ENCODE measurements at regions not wholly inside any gene's neighbourhood (a gene's known extent, or its start where the extent isn't known, plus 50 kb on each side); places are given as distances from the start of the nearest gene placed in this dataset.
"Not testable (repeated sequence)": the region's sequence is repeated elsewhere in the genome, so short reads cannot be mapped to it uniquely, and the experiment has no call there.

GRCh38 chr4:173998471-173999144, 284.9 kb downstream of the FBXO8 start:
- Histone ChIP-seq H3K4me3 (no peak overlapping the region), H3K36me3 (no peaks in the 10 kb centered on the region)
- no peak for DNase-seq

GRCh38 chr4:173995779-173996178, 287.7 kb downstream of the FBXO8 start:
- not testable (repeated sequence) for DNase-seq

More at GRCh38 chr4:173998471-173999144, 284.9 kb downstream of the FBXO8 start:
- Histone ChIP-seq H3K9me3 (no peaks in the 10 kb centered on the region), H3K27me3 (no peaks in the 10 kb centered on the region)

GRCh38 chr4:173991814-173992213, 291.7 kb downstream of the FBXO8 start:
- Histone ChIP-seq H3K27me3 (no peaks in the 10 kb centered on the region), H3K4me3 (no peak overlapping the region), H3K36me3 (no peaks in the 10 kb centered on the region), H3K9me3 (no peaks in the 10 kb centered on the region)
- no peak for DNase-seq

More at GRCh38 chr4:173995779-173996178, 287.7 kb downstream of the FBXO8 start:
- H3K27me3 ChIP-seq, H3K9me3 ChIP-seq, H3K36me3 ChIP-seq, H3K4me3 ChIP-seq: not testable (repeated sequence)

GRCh38 chr4:173991316-173991715, 292.2 kb downstream of the FBXO8 start:
- Histone ChIP-seq H3K27me3 (no peaks in the 10 kb centered on the region), H3K4me3 (no peak overlapping the region), H3K36me3 (no peaks in the 10 kb centered on the region), H3K9me3 (no peaks in the 10 kb centered on the region)
- DNase-seq: no peak

- DNase-seq: no peak
- Histone ChIP-seq H3K4me3 (no peak overlapping the region), H3K27me3 (no peaks in the 10 kb centered on the region), H3K36me3 (no peaks in the 10 kb centered on the region), H3K9me3 (no peaks in the 10 kb centered on the region)
Observed at GRCh38 chr4:173990869-173991210, 292.6 kb downstream of the FBXO8 start.

- Histone ChIP-seq H3K9me3 (no peaks in the 10 kb centered on the region), H3K4me3 (no peak overlapping the region), H3K36me3 (no peaks in the 10 kb centered on the region), H3K27me3 (no peaks in the 10 kb centered on the region)
- no peak for DNase-seq
Observed at GRCh38 chr4:173990126-173990868, 293.2 kb downstream of the FBXO8 start.

- not testable (repeated sequence) for H3K36me3 ChIP-seq, H3K4me3 ChIP-seq, H3K9me3 ChIP-seq
Observed at GRCh38 chr4:173963523-173963922, 319.9 kb downstream of the FBXO8 start.

GRCh38 chr4:173960398-173960797, 323.1 kb downstream of the FBXO8 start:
- DNase-seq: no peak
- H3K27me3 ChIP-seq: no peaks in the 10 kb centered on the region
- H3K36me3 ChIP-seq: no peaks in the 10 kb centered on the region
- H3K9me3 ChIP-seq: no peaks in the 10 kb centered on the region
- H3K4me3 ChIP-seq: no peak overlapping the region

More at GRCh38 chr4:173963523-173963922, 319.9 kb downstream of the FBXO8 start:
- not testable (repeated sequence) for DNase-seq, H3K27me3 ChIP-seq

- no peak for DNase-seq
- no peaks in the 10 kb centered on the region for H3K9me3 ChIP-seq
- H3K27me3 ChIP-seq: no peaks in the 10 kb centered on the region
- H3K36me3 ChIP-seq: no peaks in the 10 kb centered on the region
- no peak overlapping the region for H3K4me3 ChIP-seq
Observed at GRCh38 chr4:173958445-173958844, 325.0 kb downstream of the FBXO8 start.

- Histone ChIP-seq H3K9me3 (no peaks in the 10 kb centered on the region), H3K4me3 (no peak overlapping the region), H3K36me3 (no peaks in the 10 kb centered on the region), H3K27me3 (no peaks in the 10 kb centered on the region)
- no peak for DNase-seq
Observed at GRCh38 chr4:173943547-173943946, 339.9 kb downstream of the FBXO8 start.

GRCh38 chr4:173940146-173940545, 343.3 kb downstream of the FBXO8 start:
- no peaks in the 10 kb centered on the region for H3K36me3 ChIP-seq
- DNase-seq: no peak
- H3K4me3 ChIP-seq: no peak overlapping the region
- no peaks in the 10 kb centered on the region for H3K27me3 ChIP-seq
- H3K9me3 ChIP-seq: no peaks in the 10 kb centered on the region

- H3K9me3 ChIP-seq: no peaks in the 10 kb centered on the region
- no peak overlapping the region for H3K4me3 ChIP-seq
- DNase-seq: peak; percentile 47
- no peaks in the 10 kb centered on the region for H3K36me3 ChIP-seq
- H3K27me3 ChIP-seq: no peaks in the 10 kb centered on the region
Observed at GRCh38 chr4:173937631-173938270, 345.7 kb downstream of the FBXO8 start.

GRCh38 chr4:173936861-173937260, 346.6 kb downstream of the FBXO8 start:
- Histone ChIP-seq H3K36me3 (no peaks in the 10 kb centered on the region), H3K9me3 (no peaks in the 10 kb centered on the region), H3K27me3 (no peaks in the 10 kb centered on the region), H3K4me3 (no peak overlapping the region)
- no peak for DNase-seq

- Histone ChIP-seq H3K36me3 (no peaks in the 10 kb centered on the region), H3K9me3 (no peaks in the 10 kb centered on the region), H3K4me3 (no peak overlapping the region), H3K27me3 (no peaks in the 10 kb centered on the region)
- no peak for DNase-seq
Observed at GRCh38 chr4:173935622-173936405, 347.7 kb downstream of the FBXO8 start.

- no peak overlapping the region for H3K4me3 ChIP-seq
- DNase-seq: no peak
Observed at GRCh38 chr4:173934933-173935620, 348.4 kb downstream of the FBXO8 start.

GRCh38 chr4:173934201-173934600, 349.3 kb downstream of the FBXO8 start:
- Histone ChIP-seq H3K9me3 (no peaks in the 10 kb centered on the region), H3K36me3 (no peaks in the 10 kb centered on the region), H3K27me3 (no peaks in the 10 kb centered on the region), H3K4me3 (no peak overlapping the region)
- DNase-seq: peak; percentile 3

More at GRCh38 chr4:173934933-173935620, 348.4 kb downstream of the FBXO8 start:
- no peaks in the 10 kb centered on the region for H3K9me3 ChIP-seq
- H3K27me3 ChIP-seq: no peaks in the 10 kb centered on the region
- no peaks in the 10 kb centered on the region for H3K36me3 ChIP-seq

Data from MG63 (cell line).